Endothelial cell of umbilical vein (primary cell): ENCODE measurements at regions not wholly inside any gene's neighbourhood (a gene's known extent, or its start where the extent isn't known, plus 50 kb on each side); places are given as distances from the start of the nearest gene placed in this dataset.

Experiments used
- BruUV-seq: library from RNA; stranded (reverse); fragments of 400-500 nt; replicated peaks from 2 replicates; lab custom pipeline; 2021; lab: Mats Ljungman, UMichigan
- CTCF ChIA-PET: fragments of 300-600, 350-600 bp; sonication (Branson Sonifier 250); formaldehyde crosslinking; loops from one replicate; lab custom pipeline; 2021; ENCODE audit warnings: antibody characterized with exemption, inconsistent platforms; lab: Charles Lee
- POLR2A ChIA-PET: fragments of 300-600, 350-600 bp; sonication (Branson Sonifier 250); formaldehyde crosslinking; loops from one replicate; lab custom pipeline; 2021; ENCODE audit warnings: antibody characterized with exemption, inconsistent platforms; lab: Charles Lee
- DNase-seq: peaks from one replicate; pipeline ENCODE4 v3.0.0-alpha.2; 2011; ENCODE audit warnings: low read depth, low spot score
- FAIRE-seq: peaks from 2 replicates; lab custom pipeline; 2011; peaks lifted over from hg19 to GRCh38; lab: Jason Lieb, UNC
- H2AFZ ChIP-seq: 2 replicates; pipeline ENCODE4 v1.6.0; 2012; ENCODE audit warnings: low read depth, low read length, control low read depth, inconsistent platforms
- H3K27ac ChIP-seq: 2 replicates; pipeline ENCODE4 v1.5.1; 2011; ENCODE audit warnings: low read depth, mild to moderate bottlenecking, control low read depth, low read length, moderate library complexity; ENCODE audit not compliant: insufficient read depth
- H3K27me3 ChIP-seq, 2 experiments: 2 replicates each; pipeline versions ENCODE4 v1.6.0 to v1.6.1; 2011; ENCODE audit warnings: low read length in 2 of 2, mixed read lengths in 1 of 2; ENCODE audit not compliant: control insufficient read depth in 2 of 2, insufficient read depth in 2 of 2
- H3K36me3 ChIP-seq, 2 experiments: 2 replicates in 1 of 2; 3 replicates in 1 of 2; pipeline ENCODE4 v1.5.1; 2011; ENCODE audit warnings: low read length in 2 of 2, mild to moderate bottlenecking in 1 of 2, moderate library complexity in 1 of 2; ENCODE audit not compliant: control insufficient read depth in 2 of 2, insufficient read depth in 2 of 2; ENCODE audit errors: extremely low read depth in 1 of 2
- H3K4me1 ChIP-seq: 3 replicates; pipeline ENCODE4 v1.5.1; 2011; ENCODE audit warnings: mild to moderate bottlenecking, low read length; ENCODE audit not compliant: control insufficient read depth, insufficient read depth; ENCODE audit errors: extremely low read depth
- H3K4me2 ChIP-seq: 2 replicates; pipeline ENCODE4 v1.6.1; 2011; ENCODE audit warnings: low read length, control low read depth, mixed read lengths; ENCODE audit not compliant: insufficient read depth
- H3K4me3 ChIP-seq, 3 experiments: fragments of 200-600 bp in 1 of 3; sonication (generic), shearing (Covaris generic) in 1 of 3; replicated peaks in 1 of 3; 2 replicates each; pipeline ENCODE4 v1.5.1; 2011 to 2016; ENCODE audit warnings: control low read depth in 3 of 3, low read length in 3 of 3, mild to moderate bottlenecking in 2 of 3, inconsistent platforms in 1 of 3, low read depth in 1 of 3, moderate library complexity in 1 of 3; ENCODE audit not compliant: insufficient read depth in 1 of 3
- H3K79me2 ChIP-seq: 2 replicates; pipeline ENCODE4 v1.6.0; 2012; ENCODE audit warnings: low read length, inconsistent platforms; ENCODE audit not compliant: control insufficient read depth, insufficient read depth
- H3K9ac ChIP-seq: replicated peaks from 2 replicates; pipeline ENCODE3; 2011; ENCODE audit warnings: low read length, control low read depth; ENCODE audit not compliant: insufficient read depth; ENCODE audit errors: extremely low read depth
- H3K9me1 ChIP-seq: replicated peaks from 3 replicates; pipeline ENCODE4 v1.6.0; 2011; ENCODE audit warnings: mild to moderate bottlenecking, low read length; ENCODE audit not compliant: control insufficient read depth, insufficient read depth; ENCODE audit errors: extremely low read depth
- H3K9me3 ChIP-seq: replicated peaks from 2 replicates; pipeline ENCODE4 v1.5.1; 2012; ENCODE audit warnings: low read length, inconsistent platforms; ENCODE audit not compliant: control insufficient read depth, insufficient read depth
- H4K20me1 ChIP-seq: replicated peaks from 2 replicates; pipeline ENCODE3; 2011; ENCODE audit warnings: mild to moderate bottlenecking, low read length; ENCODE audit not compliant: control insufficient read depth, insufficient read depth; ENCODE audit errors: extremely low read depth
- CTCF ChIP-seq, 2 donors: IDR thresholded peaks; 1 replicate in 1 of 2; 2 replicates in 1 of 2; pipeline ENCODE4 v1.5.1; 2011; ENCODE audit warnings: low read length in 2 of 2, mild to moderate bottlenecking in 2 of 2, moderate library complexity in 2 of 2, control low read depth in 1 of 2, inconsistent platforms in 1 of 2, low read depth in 1 of 2; ENCODE audit not compliant: insufficient read depth in 1 of 2; ENCODE audit errors: extremely low read depth in 1 of 2
- EZH2 ChIP-seq: IDR thresholded peaks from 2 replicates; pipeline ENCODE4 v1.6.1; 2012; ENCODE audit warnings: borderline replicate concordance, low read depth, mild to moderate bottlenecking, moderate library complexity, low read length, inconsistent platforms; ENCODE audit not compliant: severe bottlenecking
- FOS ChIP-seq: IDR thresholded peaks from 2 replicates; pipeline ENCODE4 v1.6.1; 2011; ENCODE audit warnings: mild to moderate bottlenecking, low read length, moderate library complexity, borderline replicate concordance; ENCODE audit not compliant: insufficient read depth
- GATA2 ChIP-seq: IDR thresholded peaks from 2 replicates; pipeline ENCODE4 v1.7.0; 2011; ENCODE audit warnings: low read depth, mild to moderate bottlenecking, moderate library complexity, mixed read lengths, low read length; ENCODE audit not compliant: insufficient read length, insufficient read depth
- JUN ChIP-seq: IDR thresholded peaks from 2 replicates; pipeline ENCODE4 v1.6.1; 2011; ENCODE audit warnings: borderline replicate concordance, low read depth; ENCODE audit not compliant: insufficient read length, insufficient read depth
- MAX ChIP-seq: IDR thresholded peaks from 2 replicates; pipeline ENCODE4 v1.6.1; 2011; ENCODE audit not compliant: insufficient read depth, insufficient read length
- MYC ChIP-seq: IDR thresholded peaks from one replicate; pipeline ENCODE4 v1.6.1; 2011; ENCODE audit warnings: mild to moderate bottlenecking, low read depth, low read length
- POLR2A ChIP-seq: IDR thresholded peaks from 2 replicates; pipeline ENCODE4 v1.6.1; 2012; ENCODE audit warnings: low read depth, mild to moderate bottlenecking, control low read depth, low read length
- POLR2AphosphoS5 ChIP-seq: IDR thresholded peaks from 2 replicates; pipeline ENCODE4 v1.6.1; 2012; ENCODE audit warnings: low read depth, mild to moderate bottlenecking, control low read depth, low read length, moderate library complexity; ENCODE audit not compliant: insufficient read depth
- dilution Hi-C: fragments of 300-500 bp; cut with MboI; formaldehyde crosslinking; loops from one replicate; pipeline ENCODE4 v1.15.0; 2019; ENCODE audit warnings: low sequenced_read_pairs; ENCODE audit not compliant: extremely low pct_ligation_motif_present
- intact Hi-C: fragments of 100-400 bp; cut with micrococcal nuclease; formaldehyde crosslinking; loops from one replicate; pipeline ENCODE4 v1.10.0; 2022

- no peaks in the 10 kb centered on the region for H4K20me1 ChIP-seq
- ChIA-PET CTCF (no interaction called here), POLR2A (no interaction called here)
- no peaks in the 10 kb centered on the region for H3K36me3 ChIP-seq
- TF ChIP-seq POLR2A (no peak), POLR2AphosphoS5 (no peak), GATA2 (no peak), MAX (no peak), CTCF (IDR thresholded peaks at IDR 0.05; ENCODE audit: extremely low read depth in 1 of 2, insufficient read depth in 1 of 2, low read depth in 1 of 2, low read length in 2 of 2) (no peak), JUN (no peak), FOS (no peak), MYC (no peak), EZH2 (no peak)
- H3K27ac ChIP-seq, result no peak overlapping the region
- H3K9ac ChIP-seq, result no peak overlapping the region
- BruUV-seq, result no TSS peak
- H3K4me2 ChIP-seq, result no peak overlapping the region
- no peak for DNase-seq
- no peaks in the 10 kb centered on the region for H3K79me2 ChIP-seq
- H3K4me3 ChIP-seq, result no peak overlapping the region
- H3K4me1 ChIP-seq, result no peaks in the 10 kb centered on the region
- H2AFZ ChIP-seq, result no peak overlapping the region
- H3K9me3 ChIP-seq, result peaks cover 4% of the 10 kb centered on the region
- no peaks in the 10 kb centered on the region for H3K27me3 ChIP-seq
- dilution Hi-C loops, result no loop called here
- no peak for FAIRE-seq
- H3K9me1 ChIP-seq, result no peaks in the 10 kb centered on the region
- intact Hi-C loops, result no loop called here
Measured at GRCh38 chr18:76080430-76080829, 414.6 kb downstream of the ZNF516 start.
